Glomerular endothelial cell (primary cell): ENCODE measurements at regions not wholly inside any gene's neighbourhood (a gene's known extent, or its start where the extent isn't known, plus 50 kb on each side); places are given as distances from the start of the nearest gene placed in this dataset.

Experiments
- DNase-seq: peaks from one replicate; pipeline ENCODE4 v3.0.0-alpha.2; 2011; ENCODE audit warnings: low read depth, low spot score; ENCODE audit errors: extremely low read depth

DNA sequence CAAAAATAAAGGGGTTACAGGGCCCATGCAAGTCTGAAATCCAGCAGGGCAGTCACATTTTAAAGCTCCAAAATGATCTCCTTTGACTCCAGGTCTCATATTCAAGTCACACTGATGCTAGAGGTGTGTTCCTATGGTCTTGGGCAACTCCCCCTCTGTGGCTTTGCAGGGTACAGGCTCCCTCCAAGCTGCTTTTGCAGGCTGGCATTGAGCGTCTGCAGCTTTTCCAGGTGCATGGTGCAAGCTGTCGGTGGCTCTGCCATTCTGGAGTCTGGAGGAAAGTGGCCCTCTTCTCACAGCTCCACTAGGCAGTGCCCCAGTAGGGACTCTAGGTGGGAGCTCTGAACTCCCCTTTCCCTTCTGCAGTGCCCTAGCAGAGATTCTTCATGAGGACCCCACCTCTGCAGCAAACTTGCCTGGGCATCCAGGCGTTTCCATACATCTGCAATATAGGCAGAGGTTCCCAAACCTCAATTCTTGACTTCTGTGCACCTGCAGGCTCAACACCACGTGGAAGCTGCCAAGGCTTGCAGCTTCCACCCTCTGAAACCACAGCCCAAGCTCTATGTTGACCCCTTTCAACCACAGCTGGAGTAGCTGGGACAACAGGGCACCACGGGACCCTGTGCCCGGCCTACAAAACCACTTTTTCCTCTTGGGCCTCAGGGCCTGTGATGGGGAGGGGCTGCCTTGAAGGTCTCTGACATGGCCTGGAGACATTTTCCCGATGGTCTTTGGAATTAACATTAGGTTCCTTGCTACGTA lies 80.1 kb upstream of the PLSCR5 start:
- DNase-seq, result no peak

DNA sequence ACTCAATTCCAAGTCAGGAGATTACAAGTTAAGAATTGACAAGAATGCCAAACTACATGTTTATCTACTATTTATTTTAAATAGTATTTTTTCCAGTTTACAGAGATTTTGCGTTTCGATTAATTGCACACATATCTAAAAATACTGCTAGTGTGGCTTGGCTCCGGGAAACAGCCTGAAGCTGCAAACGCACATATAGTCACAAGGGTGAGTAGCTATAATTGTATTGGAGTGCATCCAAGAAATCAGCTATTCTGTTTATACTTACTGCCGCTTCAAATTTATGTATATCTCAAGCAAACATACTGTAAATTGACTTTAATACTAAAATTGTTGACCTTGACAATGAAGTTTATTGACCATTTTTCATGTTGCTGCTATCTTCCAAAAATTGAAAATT lies 77.0 kb upstream of the PLSCR5 start:
- no peak for DNase-seq

DNA sequence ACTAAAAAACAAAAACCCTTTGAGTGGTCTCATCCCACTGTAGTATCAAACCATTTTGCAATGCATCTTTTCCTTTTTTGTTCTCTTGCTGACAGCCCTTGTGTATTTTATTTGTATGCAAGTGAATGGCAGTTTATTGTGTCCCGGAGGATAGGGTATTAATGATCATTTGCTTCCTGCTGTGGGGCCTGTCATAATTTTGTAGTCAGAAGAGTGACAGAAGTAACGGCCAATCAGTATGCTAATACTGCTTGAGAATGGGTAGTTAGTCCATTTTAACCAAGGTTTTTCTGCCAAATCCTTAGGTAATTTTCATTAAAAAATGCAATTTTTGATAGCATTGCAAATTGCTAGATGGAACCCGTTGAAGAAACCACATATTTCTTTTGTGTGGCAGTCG lies 75.5 kb upstream of the PLSCR5 start:
- no peak for DNase-seq

DNA sequence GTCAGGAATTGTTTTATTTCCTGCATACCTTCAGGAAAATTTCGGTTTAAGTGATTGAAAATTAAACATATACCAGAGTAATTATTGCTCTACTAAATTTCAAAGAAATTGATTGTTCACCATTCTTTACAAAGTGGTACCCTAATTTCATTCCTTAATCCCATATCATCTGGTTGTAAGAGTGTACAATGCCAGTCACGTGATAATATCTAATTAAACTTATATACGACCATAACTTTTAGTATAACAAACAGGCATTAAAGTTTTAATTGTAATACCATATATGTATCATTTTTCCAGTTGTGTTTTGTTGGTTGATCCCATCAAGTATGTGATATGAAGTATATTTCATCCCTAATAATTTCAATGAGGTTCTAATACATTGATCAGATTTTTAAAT lies 74.8 kb upstream of the PLSCR5 start:
- DNase-seq, result no peak

DNA sequence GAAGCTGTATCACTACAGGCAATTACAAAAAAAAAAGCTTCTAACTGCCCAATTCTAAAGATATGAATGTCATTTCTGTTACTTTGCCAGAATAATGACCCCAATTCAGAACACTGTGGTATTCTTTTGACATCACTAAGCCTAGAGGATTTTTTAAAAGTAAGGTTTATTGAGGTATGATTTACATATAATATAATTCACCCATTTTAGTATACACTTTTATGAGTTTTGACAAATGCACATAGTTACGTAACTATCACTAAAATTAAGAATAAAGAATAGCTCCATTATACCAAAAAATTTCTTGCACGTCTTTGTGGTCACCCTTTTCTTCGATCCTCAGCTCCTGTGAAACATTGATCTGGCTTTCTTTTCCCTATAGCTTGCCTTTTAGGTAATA lies 74.0 kb upstream of the PLSCR5 start:
- no peak for DNase-seq

DNA sequence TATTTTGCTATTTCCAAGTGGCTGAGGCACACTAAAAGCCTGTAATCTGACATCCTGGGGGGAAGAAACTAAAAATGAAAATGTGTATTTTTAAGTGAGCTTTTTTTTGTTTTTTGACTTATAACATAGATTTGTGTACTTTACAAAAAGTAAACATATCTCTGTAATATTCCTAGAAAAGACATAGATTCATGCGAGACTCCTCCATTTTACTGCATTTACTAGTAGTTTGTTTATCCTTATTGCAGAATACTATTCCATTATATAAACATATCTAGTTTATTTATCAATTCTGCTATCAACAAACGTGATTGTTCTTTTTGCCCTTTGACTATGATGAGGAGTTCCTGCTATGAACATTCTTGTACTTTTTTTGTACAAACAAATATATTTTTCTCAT lies 67.8 kb upstream of the PLSCR5 start:
- no peak for DNase-seq

DNA sequence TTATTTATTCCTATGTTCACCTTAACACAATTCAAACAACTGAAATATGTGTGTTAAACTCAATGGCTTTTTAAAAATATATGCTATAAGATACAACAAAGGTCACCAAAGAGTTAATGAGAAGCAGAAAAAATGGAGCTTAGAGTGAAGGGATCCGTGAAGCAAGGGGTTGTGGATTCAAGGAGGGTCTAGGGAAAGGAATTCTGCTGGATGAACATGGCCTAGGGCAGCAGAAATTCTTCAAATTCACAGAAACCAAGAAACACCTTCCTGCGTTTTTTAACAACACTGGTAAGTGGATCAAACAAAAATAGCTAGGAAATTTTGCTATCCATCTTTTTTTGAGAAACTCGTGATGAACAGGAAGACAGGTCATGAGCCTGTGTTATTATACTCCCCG lies 59.3 kb upstream of the PLSCR5 start:
- no peak for DNase-seq

DNA sequence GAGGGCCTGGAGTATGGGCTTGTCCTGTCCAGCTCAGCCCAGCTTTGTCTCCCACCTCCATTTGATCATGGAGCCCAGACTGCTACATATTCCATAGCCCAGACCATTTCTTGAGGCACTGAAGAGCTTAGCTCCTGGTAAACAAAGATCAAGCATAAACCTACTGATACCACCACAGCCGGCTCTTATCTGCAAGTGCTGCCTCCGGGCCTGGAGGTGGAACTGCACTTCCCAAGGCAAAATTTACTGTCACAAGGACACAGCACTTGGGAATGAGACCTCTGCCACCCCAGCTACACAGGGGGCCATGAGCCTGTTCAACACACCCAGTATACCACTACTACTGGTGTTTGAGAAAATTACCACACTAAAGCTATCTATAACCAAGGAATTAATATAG lies 53.7 kb upstream of the PLSCR5 start:
- DNase-seq, result no peak

DNA sequence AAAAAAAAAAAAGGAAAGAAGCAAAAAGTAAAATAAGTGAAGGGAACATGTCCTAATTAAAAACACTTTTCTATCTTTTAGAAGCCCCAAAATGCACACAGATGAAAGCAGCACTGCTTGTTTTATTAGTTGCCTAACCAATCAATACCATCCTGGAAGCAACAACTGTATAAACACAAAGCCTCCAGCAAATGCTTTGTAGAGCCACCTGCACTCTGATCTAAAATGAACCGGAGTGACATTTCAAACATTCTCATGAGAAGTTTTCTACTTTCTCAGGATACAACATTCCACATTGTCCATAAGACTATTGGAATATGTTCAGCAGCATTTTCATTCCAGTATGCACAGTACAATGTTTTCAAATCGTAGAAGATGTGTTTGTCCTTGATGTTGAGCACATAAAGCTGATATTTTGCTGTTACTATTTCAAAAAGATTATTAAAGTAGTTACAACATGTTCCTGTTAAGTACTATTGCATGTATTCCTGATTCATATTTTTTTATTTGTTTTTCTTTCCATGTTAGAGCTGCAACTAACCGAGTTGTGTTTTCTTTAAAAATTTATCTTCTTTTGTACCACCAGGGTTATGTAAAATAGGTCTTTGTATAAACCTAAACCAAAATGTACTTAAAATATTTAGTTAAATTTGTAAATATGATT lies 50.3 kb upstream of the PLSCR5 start:
- DNase-seq, result no peak
